ENCODE measurements at regions not wholly inside any gene's neighbourhood (a gene's known extent, or its start where the extent isn't known, plus 50 kb on each side); places are given as distances from the start of the nearest gene placed in this dataset.

DNA sequence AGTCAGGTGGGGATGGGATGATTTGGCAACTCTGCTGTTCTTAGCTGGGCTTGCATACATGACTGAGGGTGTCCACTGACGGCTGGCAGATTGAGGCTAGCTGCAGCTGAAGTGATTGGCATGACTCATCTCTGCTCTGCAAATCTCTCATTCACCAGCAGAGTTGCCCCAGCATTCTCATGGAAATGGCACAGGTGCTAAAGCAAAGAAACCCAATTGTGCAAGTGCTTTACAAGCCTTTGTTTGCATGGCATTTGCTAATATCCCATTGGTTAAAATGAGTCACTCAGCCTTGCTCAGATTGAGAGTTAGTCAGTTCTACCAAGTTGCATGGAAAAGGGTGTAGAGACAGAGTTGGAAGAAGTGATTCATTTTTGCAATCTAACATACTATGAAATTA is 389.7 kb upstream of the FAR2 start:
- TF ChIP-seq, protein P1, sequence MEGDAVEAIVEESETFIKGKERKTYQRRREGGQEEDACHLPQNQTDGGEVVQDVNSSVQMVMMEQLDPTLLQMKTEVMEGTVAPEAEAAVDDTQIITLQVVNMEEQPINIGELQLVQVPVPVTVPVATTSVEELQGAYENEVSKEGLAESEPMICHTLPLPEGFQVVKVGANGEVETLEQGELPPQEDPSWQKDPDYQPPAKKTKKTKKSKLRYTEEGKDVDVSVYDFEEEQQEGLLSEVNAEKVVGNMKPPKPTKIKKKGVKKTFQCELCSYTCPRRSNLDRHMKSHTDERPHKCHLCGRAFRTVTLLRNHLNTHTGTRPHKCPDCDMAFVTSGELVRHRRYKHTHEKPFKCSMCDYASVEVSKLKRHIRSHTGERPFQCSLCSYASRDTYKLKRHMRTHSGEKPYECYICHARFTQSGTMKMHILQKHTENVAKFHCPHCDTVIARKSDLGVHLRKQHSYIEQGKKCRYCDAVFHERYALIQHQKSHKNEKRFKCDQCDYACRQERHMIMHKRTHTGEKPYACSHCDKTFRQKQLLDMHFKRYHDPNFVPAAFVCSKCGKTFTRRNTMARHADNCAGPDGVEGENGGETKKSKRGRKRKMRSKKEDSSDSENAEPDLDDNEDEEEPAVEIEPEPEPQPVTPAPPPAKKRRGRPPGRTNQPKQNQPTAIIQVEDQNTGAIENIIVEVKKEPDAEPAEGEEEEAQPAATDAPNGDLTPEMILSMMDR (optimal IDR thresholded peaks at IDR 0.05 in 1 of 3, IDR thresholded peaks at IDR 0.05 in 1 of 3, conservative IDR thresholded peaks at IDR 0.05 in 1 of 3; ENCODE audit: extremely low read depth in 1 of 3, insufficient read depth in 2 of 3, low read length in 3 of 3) = peak; percentile 7 to 42 (median 42)
- no peak for TF ChIP-seq EZH2 (IDR thresholded peaks at IDR 0.05; ENCODE audit: low read length)

All from keratinocyte (primary cell).